ENCODE measurements at regions not wholly inside any gene's neighbourhood (a gene's known extent, or its start where the extent isn't known, plus 50 kb on each side); places are given as distances from the start of the nearest gene placed in this dataset.
A peak's percentile ranks its signal among the peaks of the same experiment; 100 is the strongest.

GRCh38 chr1:239896569-239896968 lies 195.1 kb upstream of the FMN2 start:
- TF ChIP-seq, protein P1, sequence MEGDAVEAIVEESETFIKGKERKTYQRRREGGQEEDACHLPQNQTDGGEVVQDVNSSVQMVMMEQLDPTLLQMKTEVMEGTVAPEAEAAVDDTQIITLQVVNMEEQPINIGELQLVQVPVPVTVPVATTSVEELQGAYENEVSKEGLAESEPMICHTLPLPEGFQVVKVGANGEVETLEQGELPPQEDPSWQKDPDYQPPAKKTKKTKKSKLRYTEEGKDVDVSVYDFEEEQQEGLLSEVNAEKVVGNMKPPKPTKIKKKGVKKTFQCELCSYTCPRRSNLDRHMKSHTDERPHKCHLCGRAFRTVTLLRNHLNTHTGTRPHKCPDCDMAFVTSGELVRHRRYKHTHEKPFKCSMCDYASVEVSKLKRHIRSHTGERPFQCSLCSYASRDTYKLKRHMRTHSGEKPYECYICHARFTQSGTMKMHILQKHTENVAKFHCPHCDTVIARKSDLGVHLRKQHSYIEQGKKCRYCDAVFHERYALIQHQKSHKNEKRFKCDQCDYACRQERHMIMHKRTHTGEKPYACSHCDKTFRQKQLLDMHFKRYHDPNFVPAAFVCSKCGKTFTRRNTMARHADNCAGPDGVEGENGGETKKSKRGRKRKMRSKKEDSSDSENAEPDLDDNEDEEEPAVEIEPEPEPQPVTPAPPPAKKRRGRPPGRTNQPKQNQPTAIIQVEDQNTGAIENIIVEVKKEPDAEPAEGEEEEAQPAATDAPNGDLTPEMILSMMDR (conservative IDR thresholded peaks at IDR 0.05), result no peak
- H3K27ac ChIP-seq, result no peak overlapping the region

- no peak overlapping the region for H3K27ac ChIP-seq
- TF ChIP-seq, protein P1 (conservative IDR thresholded peaks at IDR 0.05), result no peak
These were observed 194.7 kb upstream of the FMN2 start for GRCh38 chr1:239896980-239897379.

GRCh38 chr1:239897458-239897857 lies 194.2 kb upstream of the FMN2 start:
- no peak overlapping the region for H3K27ac ChIP-seq
- TF ChIP-seq, protein P1 (conservative IDR thresholded peaks at IDR 0.05), result no peak

GRCh38 chr1:239898062-239898730 lies 193.5 kb upstream of the FMN2 start:
- H3K27ac ChIP-seq, result no peak overlapping the region
- TF ChIP-seq, protein P1 (conservative IDR thresholded peaks at IDR 0.05), result peak; percentile 89

DNA sequence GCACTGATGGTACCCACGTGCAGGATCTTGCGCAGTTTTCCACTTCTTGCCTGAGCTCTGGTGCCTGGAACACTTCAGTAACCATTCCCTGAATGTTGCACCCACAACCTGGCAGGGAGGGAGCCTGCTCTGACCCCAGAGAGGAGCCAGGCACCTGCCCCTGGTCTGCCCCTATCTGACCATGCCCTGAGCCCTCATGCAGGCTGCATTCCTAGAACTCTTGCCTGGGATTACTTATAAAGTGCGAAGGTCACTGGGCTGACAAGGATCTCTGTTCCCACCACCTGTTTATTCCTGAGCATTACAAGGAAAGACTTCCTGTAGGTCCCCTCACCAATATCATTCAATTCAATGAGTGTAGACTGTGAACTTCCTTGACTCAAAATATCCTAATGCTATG lies 191.9 kb upstream of the FMN2 start:
- TF ChIP-seq, protein P1 (conservative IDR thresholded peaks at IDR 0.05), result no peak
- no peak overlapping the region for H3K27ac ChIP-seq

DNA sequence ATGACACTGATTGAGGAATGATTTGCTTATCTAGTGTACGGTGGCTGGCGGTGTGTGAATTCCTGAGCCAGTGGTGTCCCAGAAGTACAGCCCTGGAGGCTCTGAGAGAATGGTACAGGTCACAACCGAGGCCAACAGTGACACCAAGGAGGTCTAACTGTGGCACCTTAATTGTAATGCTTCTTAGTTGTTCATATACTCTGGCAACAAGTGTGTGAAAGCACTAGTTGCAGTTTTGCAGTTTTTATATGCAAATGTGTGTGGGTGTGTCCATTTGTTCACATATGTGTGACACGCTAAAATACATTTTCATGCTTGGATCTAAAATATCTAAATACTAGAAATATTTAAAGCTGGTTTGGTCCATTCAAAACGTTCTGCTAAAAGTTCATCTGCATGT lies 185.3 kb upstream of the FMN2 start:
- TF ChIP-seq, protein P1 (conservative IDR thresholded peaks at IDR 0.05), result no peak

DNA sequence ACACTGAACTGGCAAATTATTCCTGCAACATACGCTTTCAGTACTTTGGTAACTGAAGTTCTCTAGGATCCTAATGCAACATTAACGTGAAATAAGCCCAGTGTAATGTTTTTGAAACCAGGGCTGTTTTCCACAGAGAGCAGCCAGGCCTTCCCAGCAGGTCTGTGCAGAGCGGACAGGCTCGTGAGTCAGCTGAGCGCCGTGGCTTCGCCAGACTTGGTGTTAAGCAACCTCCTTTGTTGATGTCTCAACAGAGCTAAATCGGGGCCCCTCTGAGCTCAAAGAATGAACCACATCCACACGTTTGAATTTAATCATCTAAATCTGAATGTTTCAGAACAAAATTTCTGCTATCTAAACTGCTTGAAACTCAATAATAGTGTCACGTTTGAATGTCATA lies 181.8 kb upstream of the FMN2 start:
- TF ChIP-seq, protein P1 (conservative IDR thresholded peaks at IDR 0.05), result no peak

More for the DNA sequence above, 185.3 kb upstream of the FMN2 start:
- H3K27ac ChIP-seq, result no peak overlapping the region

More for the DNA sequence above, 181.8 kb upstream of the FMN2 start:
- no peak overlapping the region for H3K27ac ChIP-seq
